Activated naive CD4-positive, alpha-beta T cell treated with anti-CD3 and anti-CD28 coated beads, Interleukin-2, amount 50 U/mL, for 24 hours (primary cell): ENCODE measurements at regions not wholly inside any gene's neighbourhood (a gene's known extent, or its start where the extent isn't known, plus 50 kb on each side); places are given as distances from the start of the nearest gene placed in this dataset.
"Not testable (repeated sequence)": the region's sequence is repeated elsewhere in the genome, so short reads cannot be mapped to it uniquely, and the experiment has no call there.

Source experiments
- H3K27ac Mint-ChIP-seq: one replicate; pipeline ENCODE4 v1.8.0; 2021; ENCODE audit warnings: mild to moderate bottlenecking, mixed read lengths
- H3K27me3 Mint-ChIP-seq: one replicate; pipeline ENCODE4 v1.8.0; 2021; ENCODE audit warnings: mixed read lengths
- H3K36me3 Mint-ChIP-seq: one replicate; pipeline ENCODE4 v1.8.0; 2021; ENCODE audit warnings: mixed read lengths
- H3K4me1 Mint-ChIP-seq: one replicate; pipeline ENCODE4 v1.8.0; 2021; ENCODE audit warnings: mixed read lengths
- H3K4me3 Mint-ChIP-seq: one replicate; pipeline ENCODE4 v1.8.0; 2021; ENCODE audit warnings: mild to moderate bottlenecking, mixed read lengths
- H3K9me3 Mint-ChIP-seq: one replicate; pipeline ENCODE4 v1.8.0; 2021; ENCODE audit warnings: mixed read lengths

DNA sequence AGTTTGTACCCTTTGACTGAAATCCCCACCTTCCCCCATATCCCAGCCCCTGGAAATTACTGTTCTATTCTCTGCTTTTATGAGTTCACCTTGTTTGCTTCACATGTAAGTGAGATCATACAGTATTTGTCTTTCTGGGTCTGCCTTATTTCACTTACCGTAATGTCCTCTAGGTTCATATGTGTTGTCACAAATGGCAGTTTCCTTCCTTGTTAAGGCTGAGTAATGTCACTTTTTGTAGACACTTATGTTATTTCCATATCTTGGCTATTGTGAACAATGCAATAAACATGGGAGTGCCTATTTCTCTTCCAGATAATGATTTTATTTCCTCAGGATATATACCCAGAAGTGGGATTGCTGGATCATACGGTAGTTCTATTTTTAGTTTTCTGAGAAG, 272.3 kb downstream of the MRPS30 start:
- H3K4me3 Mint-ChIP-seq, result no peak overlapping the region
- no peak overlapping the region for H3K27ac Mint-ChIP-seq
- H3K27me3 Mint-ChIP-seq, result no peaks in the 10 kb centered on the region
- H3K36me3 Mint-ChIP-seq, result no peaks in the 10 kb centered on the region
- H3K9me3 Mint-ChIP-seq, result peaks cover 8% of the 10 kb centered on the region
- H3K4me1 Mint-ChIP-seq, result no peaks in the 10 kb centered on the region

DNA sequence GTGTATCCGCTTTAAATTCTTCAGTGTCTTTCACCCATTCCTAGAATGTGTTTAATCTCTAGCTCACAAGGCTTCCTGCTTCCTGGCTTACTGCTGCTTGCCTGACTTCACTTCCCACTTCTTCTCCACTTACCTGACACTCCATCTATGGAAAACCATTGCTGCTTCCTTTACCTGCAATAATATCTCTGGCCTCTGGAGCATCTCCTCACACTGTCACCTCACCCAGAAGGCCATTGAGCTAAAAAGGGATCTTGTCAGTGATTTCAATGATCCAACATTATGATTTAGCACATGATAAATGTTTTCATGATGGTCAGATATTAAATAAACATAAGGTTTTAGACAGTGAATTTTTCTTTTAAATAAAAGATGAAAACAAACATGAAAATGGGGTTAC, 281.1 kb downstream of the MRPS30 start:
- Mint-ChIP-seq H3K4me3 (no peak overlapping the region), H3K36me3 (no peaks in the 10 kb centered on the region)

GRCh38 chr5:45093377-45093776, 284.6 kb downstream of the MRPS30 start:
- peaks cover 12% of the 10 kb centered on the region for H3K9me3 Mint-ChIP-seq
- H3K4me1 Mint-ChIP-seq, result no peaks in the 10 kb centered on the region
- no peaks in the 10 kb centered on the region for H3K36me3 Mint-ChIP-seq
- H3K27me3 Mint-ChIP-seq, result no peaks in the 10 kb centered on the region
- H3K27ac Mint-ChIP-seq, result no peak overlapping the region
- H3K4me3 Mint-ChIP-seq, result no peak overlapping the region

More for the DNA sequence above, 281.1 kb downstream of the MRPS30 start:
- no peaks in the 10 kb centered on the region for H3K27me3 Mint-ChIP-seq
- peaks cover 5% of the 10 kb centered on the region for H3K9me3 Mint-ChIP-seq
- no peak overlapping the region for H3K27ac Mint-ChIP-seq
- no peaks in the 10 kb centered on the region for H3K4me1 Mint-ChIP-seq

DNA sequence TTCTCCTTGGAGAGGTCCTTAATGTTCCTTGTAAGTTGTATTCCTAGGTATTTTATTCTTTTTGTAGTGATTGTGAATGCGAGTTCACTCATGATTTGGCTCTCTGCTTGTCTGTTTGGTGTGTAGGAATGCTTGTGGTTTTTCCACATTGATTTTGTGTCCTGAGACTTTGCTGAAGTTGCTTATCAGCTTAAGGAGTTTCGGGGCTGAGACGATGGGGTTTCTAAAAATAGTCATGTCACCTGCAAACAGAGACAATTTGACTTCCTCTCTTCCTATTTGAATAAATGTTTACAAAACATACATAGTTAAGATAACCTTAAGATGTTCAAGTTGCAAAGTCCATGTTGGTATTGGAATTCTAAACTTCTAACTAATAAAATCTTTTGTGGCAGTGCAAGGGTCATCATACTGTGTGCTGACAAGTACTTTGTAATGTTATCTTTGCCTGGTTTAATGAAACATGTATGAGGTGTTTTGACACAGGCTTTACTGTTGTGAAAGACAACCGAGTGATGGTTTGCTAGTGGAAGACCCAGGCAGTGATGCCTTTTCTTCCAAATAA, 286.2 kb downstream of the MRPS30 start:
- Mint-ChIP-seq H3K9me3 (peaks cover 7% of the 10 kb centered on the region), H3K27ac (no peak overlapping the region), H3K4me1 (no peaks in the 10 kb centered on the region), H3K36me3 (no peaks in the 10 kb centered on the region), H3K27me3 (no peaks in the 10 kb centered on the region), H3K4me3 (no peak overlapping the region)

DNA sequence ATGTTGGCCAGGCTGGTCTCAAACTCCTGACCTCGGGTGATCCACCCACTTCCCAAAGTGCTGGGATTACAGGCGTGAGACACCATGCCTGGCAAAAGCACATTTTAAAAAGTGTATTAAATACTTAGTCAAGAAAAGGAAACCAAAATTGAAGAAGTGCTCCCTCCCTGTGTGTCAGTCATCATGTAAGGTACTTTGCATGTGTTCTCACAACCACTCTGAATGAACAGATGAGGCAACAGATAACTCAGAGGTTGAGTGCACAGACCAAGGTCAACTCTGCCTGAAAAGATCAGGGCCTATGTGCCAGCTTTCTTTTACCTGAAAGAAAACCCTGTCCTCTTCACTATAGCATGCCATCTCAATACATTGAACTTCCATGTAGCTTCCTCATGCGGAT, 289.7 kb downstream of the MRPS30 start:
- Mint-ChIP-seq H3K4me3 (no peak overlapping the region), H3K9me3 (peaks cover 12% of the 10 kb centered on the region), H3K27ac (no peak overlapping the region), H3K36me3 (no peaks in the 10 kb centered on the region), H3K27me3 (no peaks in the 10 kb centered on the region), H3K4me1 (no peaks in the 10 kb centered on the region)

- Mint-ChIP-seq H3K27ac (no peak overlapping the region), H3K27me3 (no peaks in the 10 kb centered on the region), H3K36me3 (no peaks in the 10 kb centered on the region), H3K4me3 (no peak overlapping the region), H3K4me1 (no peaks in the 10 kb centered on the region), H3K9me3 (peaks cover 10% of the 10 kb centered on the region)
Measured at GRCh38 chr5:45101146-45101545, 292.4 kb downstream of the MRPS30 start.

DNA sequence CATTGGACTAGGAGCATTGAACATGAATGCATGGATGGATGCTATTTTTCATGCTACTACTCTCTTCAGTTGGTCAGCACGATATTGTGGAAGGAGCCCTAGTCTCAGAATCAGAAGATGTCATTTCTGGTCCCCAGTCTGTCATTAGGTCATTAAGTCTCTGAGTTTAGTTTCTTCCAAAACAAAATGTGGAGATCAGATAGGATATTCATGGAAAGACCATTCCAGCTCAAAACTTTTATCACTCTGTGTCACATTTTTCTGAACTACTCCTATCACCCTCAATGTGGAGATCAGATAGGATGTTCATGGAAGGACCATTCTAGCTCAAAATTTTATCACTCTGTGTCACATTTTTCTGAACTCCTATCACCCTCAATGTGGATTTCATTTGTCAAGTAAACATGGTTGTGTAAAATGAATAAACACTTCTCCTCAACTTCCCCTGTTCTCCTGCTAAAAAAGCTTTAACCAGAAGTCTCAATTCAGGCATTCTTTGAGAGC, 296.8 kb downstream of the MRPS30 start:
- H3K4me1 Mint-ChIP-seq, result no peaks in the 10 kb centered on the region
- no peak overlapping the region for H3K4me3 Mint-ChIP-seq
- no peaks in the 10 kb centered on the region for H3K36me3 Mint-ChIP-seq
- no peak overlapping the region for H3K27ac Mint-ChIP-seq
- H3K27me3 Mint-ChIP-seq, result no peaks in the 10 kb centered on the region
- H3K9me3 Mint-ChIP-seq, result peaks cover 1% of the 10 kb centered on the region

GRCh38 chr5:45109062-45109461, 300.3 kb downstream of the MRPS30 start:
- H3K27ac Mint-ChIP-seq, result no peak overlapping the region
- no peaks in the 10 kb centered on the region for H3K4me1 Mint-ChIP-seq
- H3K36me3 Mint-ChIP-seq, result no peaks in the 10 kb centered on the region
- H3K9me3 Mint-ChIP-seq, result no peaks in the 10 kb centered on the region
- H3K4me3 Mint-ChIP-seq, result no peak overlapping the region
- H3K27me3 Mint-ChIP-seq, result no peaks in the 10 kb centered on the region

DNA sequence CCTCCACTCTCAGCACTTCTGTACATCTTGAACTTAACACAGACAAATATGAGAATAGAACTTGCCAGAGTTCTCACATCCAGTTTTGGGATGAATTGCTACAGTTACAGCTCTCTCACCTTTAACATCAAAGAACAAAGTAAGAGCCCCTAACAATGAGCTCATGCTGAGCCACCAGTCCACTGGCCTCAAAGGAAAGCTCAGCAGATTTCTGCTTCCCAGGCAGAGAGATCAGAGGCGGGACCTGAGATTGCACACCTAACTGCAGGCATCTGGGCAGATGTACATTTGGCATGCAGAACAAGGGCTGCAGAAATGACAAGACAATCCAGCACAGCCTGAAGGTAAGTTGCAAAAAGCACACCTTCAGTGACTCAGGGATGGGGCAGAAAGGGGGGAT, 300.9 kb downstream of the MRPS30 start:
- no peaks in the 10 kb centered on the region for H3K36me3 Mint-ChIP-seq
- no peaks in the 10 kb centered on the region for H3K9me3 Mint-ChIP-seq
- no peak overlapping the region for H3K27ac Mint-ChIP-seq
- no peaks in the 10 kb centered on the region for H3K4me1 Mint-ChIP-seq
- H3K27me3 Mint-ChIP-seq, result no peaks in the 10 kb centered on the region
- no peak overlapping the region for H3K4me3 Mint-ChIP-seq

DNA sequence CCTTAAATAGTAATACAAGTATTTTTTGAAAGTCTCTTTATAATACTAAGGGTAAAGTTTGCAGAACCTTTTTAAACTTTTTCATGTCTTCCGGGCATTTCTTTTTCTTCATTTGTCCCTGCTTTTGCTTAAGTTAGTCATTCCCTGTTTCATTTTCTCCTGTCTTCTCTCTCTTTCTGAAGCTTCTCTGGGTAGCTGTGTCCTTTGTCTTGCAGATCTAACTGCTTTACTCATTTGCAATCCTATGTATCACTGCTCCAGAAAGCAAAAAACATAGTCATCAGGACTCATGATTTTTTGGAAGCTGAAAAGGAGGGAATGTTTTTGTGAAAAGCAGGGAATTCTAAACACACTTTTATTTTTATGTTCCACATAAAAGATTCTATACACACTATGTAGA, 301.7 kb downstream of the MRPS30 start:
- Mint-ChIP-seq H3K4me1 (no peaks in the 10 kb centered on the region), H3K27ac (no peak overlapping the region), H3K27me3 (no peaks in the 10 kb centered on the region), H3K4me3 (no peak overlapping the region), H3K36me3 (no peaks in the 10 kb centered on the region), H3K9me3 (no peaks in the 10 kb centered on the region)

DNA sequence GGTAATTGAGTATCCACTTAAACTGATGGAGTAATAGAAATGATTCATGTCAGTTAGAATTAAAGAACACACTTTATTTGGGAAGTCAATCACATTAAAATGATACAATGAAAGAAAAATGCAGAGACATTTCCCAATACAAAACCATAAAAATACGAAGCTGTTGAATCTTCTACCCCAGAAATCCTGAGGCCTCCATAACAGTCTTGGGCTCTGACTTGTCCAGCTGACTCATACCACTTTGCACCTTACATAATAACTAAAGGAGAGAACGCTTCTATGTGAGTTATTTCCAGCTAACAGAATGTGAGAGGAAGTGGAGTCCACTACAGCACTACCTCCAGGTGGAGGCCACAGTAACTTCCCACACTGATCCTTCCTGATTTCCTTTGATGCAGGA, 305.0 kb downstream of the MRPS30 start:
- Mint-ChIP-seq H3K4me3 (no peak overlapping the region), H3K27me3 (no peaks in the 10 kb centered on the region), H3K27ac (no peak overlapping the region), H3K4me1 (no peaks in the 10 kb centered on the region), H3K9me3 (peaks cover 3% of the 10 kb centered on the region), H3K36me3 (no peaks in the 10 kb centered on the region)

DNA sequence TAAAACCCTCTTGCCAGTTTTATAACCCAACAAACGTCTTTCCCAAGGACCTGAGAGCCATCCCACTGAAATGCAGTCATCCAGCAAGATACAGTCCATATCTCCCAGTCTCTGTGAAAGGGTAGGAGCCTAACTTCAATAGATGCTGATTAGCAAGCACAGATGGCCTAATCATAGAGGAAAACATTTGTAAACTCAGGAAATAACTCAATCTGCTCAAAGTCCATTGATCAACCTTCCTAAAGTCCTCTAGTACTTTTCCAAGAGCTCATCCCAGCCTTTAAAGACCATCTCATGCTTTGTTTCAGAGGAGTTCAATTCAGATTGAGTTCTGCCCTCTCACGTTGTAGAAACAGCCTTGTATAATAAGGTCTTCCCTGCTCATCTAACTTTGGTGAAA, 324.2 kb downstream of the MRPS30 start:
- Mint-ChIP-seq H3K36me3 (no peaks in the 10 kb centered on the region), H3K4me1 (no peaks in the 10 kb centered on the region), H3K4me3 (no peak overlapping the region), H3K27ac (no peak overlapping the region), H3K9me3 (no peaks in the 10 kb centered on the region), H3K27me3 (no peaks in the 10 kb centered on the region)

- Mint-ChIP-seq H3K4me1 (no peaks in the 10 kb centered on the region), H3K9me3 (peaks cover 5% of the 10 kb centered on the region), H3K27me3 (no peaks in the 10 kb centered on the region), H3K36me3 (no peaks in the 10 kb centered on the region), H3K27ac (no peak overlapping the region), H3K4me3 (no peak overlapping the region)
Measured at GRCh38 chr5:45162974-45163373, 354.2 kb downstream of the MRPS30 start.

- H3K27ac Mint-ChIP-seq, result no peak overlapping the region
- H3K4me3 Mint-ChIP-seq, result no peak overlapping the region
- no peaks in the 10 kb centered on the region for H3K27me3 Mint-ChIP-seq
- H3K9me3 Mint-ChIP-seq, result peaks cover 5% of the 10 kb centered on the region
- H3K36me3 Mint-ChIP-seq, result no peaks in the 10 kb centered on the region
- no peaks in the 10 kb centered on the region for H3K4me1 Mint-ChIP-seq
Measured at GRCh38 chr5:45171563-45171962, 362.8 kb downstream of the MRPS30 start.

DNA sequence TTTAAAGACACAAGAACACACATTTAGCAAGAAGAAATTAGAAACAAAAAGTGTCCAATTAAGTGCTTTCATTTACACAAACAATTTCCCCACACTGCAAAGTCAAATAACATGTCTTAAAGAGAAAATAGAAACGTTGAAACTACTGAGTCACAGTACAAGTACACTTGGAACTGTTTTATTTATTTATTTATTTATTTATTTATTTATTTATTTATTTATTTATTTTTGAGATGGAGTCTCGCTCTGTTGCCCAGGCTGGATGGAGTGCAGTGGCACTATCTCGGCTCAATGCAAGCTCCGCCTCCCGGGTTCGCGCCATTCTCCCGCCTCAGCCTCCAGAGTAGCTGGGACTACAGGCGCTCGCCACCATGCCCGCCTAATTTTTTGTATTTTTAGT, 363.9 kb downstream of the MRPS30 start:
- H3K36me3 Mint-ChIP-seq, H3K4me3 Mint-ChIP-seq, H3K4me1 Mint-ChIP-seq, H3K9me3 Mint-ChIP-seq, H3K27ac Mint-ChIP-seq, H3K27me3 Mint-ChIP-seq: not testable (repeated sequence)

DNA sequence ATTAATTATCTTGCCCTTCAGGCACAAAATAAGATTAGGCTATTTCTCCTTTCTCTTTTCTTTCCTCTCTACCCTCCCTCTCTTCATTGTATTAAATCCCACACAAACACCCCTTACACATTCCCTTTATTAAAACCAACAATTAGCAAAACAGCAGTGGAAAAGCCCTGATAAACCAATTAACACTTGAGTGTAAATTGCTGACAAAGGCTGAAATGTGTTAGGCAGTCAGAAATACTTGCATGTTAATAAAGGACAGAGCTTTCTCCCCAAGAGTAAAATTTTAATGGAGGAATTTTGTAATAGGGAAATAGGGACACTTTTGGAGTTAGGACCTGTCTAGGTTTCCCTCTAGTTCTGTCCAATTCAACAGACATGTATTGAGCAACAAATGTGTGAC, 370.9 kb downstream of the MRPS30 start:
- Mint-ChIP-seq H3K4me3 (no peak overlapping the region), H3K36me3 (no peaks in the 10 kb centered on the region), H3K4me1 (no peaks in the 10 kb centered on the region), H3K27me3 (no peaks in the 10 kb centered on the region), H3K9me3 (no peaks in the 10 kb centered on the region), H3K27ac (no peak overlapping the region)

DNA sequence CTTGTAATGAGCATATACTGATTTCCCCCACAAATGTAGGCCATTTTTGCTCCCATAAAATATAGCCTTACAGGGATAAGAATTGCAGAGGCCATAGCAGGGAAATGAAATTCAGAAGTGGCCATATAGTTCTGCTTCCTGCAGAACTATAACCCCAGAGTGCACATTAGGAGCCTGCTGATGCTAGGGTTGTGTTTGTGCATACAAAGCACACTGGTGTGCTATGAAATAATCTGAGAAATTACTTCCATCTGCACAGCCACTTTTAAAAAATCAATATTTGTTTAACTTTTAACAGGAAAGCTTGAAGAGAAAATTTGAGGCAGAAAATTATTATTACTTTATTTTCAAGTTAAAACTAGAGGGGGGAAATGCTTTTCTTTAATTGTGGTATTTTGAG, 380.3 kb downstream of the MRPS30 start:
- H3K27me3 Mint-ChIP-seq, result no peaks in the 10 kb centered on the region
- H3K9me3 Mint-ChIP-seq, result peaks cover 15% of the 10 kb centered on the region

More for the DNA sequence above, 380.3 kb downstream of the MRPS30 start:
- H3K4me3 Mint-ChIP-seq, result no peak overlapping the region
- H3K4me1 Mint-ChIP-seq, result no peaks in the 10 kb centered on the region
- no peaks in the 10 kb centered on the region for H3K36me3 Mint-ChIP-seq
- H3K27ac Mint-ChIP-seq, result no peak overlapping the region
